ENCODE measurements at regions not wholly inside any gene's neighbourhood (a gene's known extent, or its start where the extent isn't known, plus 50 kb on each side); places are given as distances from the start of the nearest gene placed in this dataset.

DNA sequence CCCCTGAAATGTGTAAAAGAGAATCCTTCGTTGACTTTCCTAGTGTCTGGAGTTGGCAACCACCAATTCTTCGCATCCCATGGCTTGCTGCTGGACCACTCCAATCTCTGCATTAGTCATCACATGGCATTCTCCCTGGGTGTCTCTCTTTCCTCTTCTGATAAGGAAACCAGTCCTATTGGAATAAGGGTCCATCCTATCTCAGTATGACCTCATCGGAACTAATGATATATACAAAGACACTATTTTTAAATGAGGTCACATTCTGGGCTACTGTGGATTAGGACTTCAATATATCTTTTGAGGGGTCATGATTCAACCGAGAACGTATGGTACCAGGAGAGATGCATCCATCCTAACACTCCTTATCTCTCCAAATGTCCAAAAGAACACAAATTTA, 259.1 kb upstream of the CPEB2 start:
- TF ChIP-seq, protein P1, sequence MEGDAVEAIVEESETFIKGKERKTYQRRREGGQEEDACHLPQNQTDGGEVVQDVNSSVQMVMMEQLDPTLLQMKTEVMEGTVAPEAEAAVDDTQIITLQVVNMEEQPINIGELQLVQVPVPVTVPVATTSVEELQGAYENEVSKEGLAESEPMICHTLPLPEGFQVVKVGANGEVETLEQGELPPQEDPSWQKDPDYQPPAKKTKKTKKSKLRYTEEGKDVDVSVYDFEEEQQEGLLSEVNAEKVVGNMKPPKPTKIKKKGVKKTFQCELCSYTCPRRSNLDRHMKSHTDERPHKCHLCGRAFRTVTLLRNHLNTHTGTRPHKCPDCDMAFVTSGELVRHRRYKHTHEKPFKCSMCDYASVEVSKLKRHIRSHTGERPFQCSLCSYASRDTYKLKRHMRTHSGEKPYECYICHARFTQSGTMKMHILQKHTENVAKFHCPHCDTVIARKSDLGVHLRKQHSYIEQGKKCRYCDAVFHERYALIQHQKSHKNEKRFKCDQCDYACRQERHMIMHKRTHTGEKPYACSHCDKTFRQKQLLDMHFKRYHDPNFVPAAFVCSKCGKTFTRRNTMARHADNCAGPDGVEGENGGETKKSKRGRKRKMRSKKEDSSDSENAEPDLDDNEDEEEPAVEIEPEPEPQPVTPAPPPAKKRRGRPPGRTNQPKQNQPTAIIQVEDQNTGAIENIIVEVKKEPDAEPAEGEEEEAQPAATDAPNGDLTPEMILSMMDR (IDR thresholded peaks at IDR 0.05; ENCODE audit: low read length): no peak
- TF ChIP-seq EZH2 (optimal IDR thresholded peaks at IDR 0.05; ENCODE audit: low read depth, low read length): no peak

Measured in MM.1S (cell line).